GM19372 (cell line): ENCODE measurements at regions not wholly inside any gene's neighbourhood (a gene's known extent, or its start where the extent isn't known, plus 50 kb on each side); places are given as distances from the start of the nearest gene placed in this dataset.
"Not testable (repeated sequence)": the region's sequence is repeated elsewhere in the genome, so short reads cannot be mapped to it uniquely, and the experiment has no call there.

ENCODE experiments used
- ATAC-seq: cut with Tn5 transposase; IDR thresholded peaks from one replicate; pipeline ENCODE4 v1.9.1; 2021; ENCODE audit warnings: mild to moderate bottlenecking, low read depth, moderate library complexity; ENCODE audit not compliant: unreplicated experiment

DNA sequence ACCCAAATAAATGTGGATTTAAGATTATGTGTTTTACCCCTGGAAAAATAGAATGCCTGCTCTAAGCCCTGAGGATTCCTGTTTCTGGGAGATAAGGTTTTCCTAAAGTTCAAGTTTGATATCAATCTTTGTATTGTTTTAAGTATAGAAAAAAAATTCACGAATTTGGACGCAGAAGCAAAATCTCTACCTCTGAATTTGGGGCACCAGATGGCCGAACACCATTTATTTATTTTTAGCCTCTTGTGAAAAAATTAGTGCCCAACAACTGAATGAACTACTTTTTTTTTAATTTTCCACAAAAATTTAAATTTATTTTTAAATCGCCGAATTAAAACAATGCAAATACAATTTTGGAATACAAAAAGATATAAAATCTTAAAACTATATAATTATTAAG is 128.1 kb upstream of the SP4 start:
- ATAC-seq: no peak

DNA sequence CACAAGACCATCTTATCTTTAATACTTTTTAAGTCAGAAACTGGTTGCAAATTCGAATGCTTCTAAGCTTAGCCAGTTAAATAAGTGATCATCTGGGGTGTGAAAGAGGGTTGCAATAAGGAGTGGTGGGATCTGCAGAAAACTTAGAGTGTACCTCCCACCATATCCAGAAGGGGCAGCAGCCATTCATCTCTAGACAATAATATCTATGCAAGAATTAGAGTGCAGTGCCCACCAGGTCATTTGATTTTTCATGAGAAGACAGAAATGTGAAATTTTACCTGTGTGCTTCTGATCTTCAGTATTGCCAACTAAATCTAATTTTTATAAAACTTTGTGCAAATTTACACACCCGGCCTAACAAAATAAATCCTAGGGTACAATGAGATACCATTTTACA is 127.2 kb upstream of the SP4 start:
- no peak for ATAC-seq

GRCh38 chr7:21304808-21305375 is 123.0 kb upstream of the SP4 start:
- ATAC-seq: no peak

- no peak for ATAC-seq
Measured at GRCh38 chr7:21305455-21306235, 122.2 kb upstream of the SP4 start.

DNA sequence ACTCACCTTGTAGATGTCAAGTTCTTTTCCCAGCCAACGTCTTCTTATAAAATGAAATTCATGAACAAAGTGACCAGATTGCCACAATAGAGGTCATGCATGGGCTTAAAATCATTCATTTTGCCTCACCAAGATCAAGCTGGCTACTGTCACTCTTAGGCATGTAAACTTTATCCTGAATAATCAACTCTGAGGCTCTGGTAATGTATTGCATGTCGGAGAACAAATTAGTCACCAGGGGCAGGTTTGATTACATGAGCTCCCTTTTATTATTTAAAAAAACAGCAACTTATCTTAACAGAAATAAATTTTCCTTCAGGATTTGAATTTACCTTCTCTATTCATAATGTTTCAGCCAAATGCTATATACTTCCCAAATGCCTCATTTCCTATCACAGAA is 112.9 kb upstream of the SP4 start:
- ATAC-seq: no peak

DNA sequence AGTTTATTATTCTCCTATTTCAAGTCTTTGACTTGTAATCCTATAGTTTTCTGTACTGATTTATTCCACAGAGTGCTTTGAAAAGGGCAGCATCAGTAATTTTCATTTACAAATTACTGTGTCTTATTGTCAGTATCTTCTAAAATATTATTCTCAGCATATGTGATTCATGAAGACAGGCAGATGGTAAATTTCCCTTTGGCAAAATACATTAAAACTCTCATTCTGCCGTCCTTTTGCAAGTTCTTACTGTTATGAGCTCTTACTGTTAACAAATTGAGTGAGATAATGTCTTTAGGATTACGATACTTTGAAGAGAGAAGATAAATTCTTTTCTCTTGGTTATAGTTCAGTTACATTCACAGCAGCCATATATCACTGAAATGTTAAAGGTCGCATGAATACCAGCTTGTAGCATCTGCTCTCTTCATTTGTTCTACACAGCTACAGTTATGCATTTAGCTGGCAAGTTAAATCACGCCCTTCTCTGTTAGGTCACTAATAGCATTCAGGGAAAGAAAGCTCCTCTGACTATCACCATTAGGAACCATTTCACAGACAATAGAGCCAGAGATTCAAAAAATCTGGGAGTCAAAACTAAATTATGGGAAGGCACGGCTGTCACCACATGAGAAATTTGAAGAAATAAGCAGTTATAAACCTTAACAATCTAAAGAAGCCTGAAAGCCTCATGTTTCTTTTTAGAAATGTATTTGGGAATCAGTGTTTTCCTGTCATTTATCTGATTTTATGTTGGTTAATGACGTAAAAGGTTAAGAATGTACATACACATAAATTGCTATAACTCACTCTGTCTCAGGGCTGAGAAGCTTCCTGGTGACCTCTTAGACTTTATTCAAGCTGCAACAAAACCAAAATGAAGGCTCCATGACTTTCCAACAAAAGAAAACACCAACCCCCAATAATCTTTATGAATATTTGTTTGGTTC is 109.6 kb upstream of the SP4 start:
- ATAC-seq: no peak

GRCh38 chr7:21318916-21319270 is 109.0 kb upstream of the SP4 start:
- no peak for ATAC-seq

DNA sequence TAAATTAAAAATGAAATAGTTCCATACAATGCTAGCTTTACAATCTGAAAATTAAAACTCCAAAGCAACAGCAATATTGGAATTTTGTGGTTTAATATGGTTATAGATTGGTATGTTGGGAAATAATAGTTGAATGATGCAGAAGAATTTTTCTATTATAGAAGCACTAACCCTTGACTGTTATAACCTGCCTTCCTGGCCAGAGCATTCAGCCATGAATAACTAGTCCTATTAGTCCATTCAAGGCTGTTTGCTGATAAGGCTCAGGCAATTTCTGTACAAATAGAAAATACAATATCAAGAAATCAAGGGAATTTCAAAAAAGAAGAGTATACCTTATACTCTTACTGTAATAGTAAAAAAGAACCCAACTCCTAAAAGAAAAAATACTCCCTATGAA is 101.6 kb upstream of the SP4 start:
- ATAC-seq: no peak

DNA sequence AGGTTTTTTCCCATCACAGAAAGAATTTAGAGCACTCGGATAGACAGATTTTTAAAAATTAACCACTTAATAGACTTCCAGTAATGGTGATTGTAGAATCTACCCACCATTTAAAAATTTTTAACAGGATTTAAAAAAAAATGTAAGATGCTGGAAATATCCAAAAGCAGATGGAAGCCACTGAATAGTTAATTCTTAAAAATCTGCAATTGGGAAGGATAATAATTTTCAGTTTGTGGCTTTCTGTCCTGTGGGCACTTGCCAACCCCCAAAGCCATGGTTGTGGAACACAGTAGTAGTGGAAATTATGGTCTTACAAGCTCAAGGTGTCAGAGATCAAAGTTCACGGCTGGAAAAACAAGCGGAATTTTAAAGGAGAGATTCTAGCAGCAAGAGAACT is 101.0 kb upstream of the SP4 start:
- no peak for ATAC-seq

DNA sequence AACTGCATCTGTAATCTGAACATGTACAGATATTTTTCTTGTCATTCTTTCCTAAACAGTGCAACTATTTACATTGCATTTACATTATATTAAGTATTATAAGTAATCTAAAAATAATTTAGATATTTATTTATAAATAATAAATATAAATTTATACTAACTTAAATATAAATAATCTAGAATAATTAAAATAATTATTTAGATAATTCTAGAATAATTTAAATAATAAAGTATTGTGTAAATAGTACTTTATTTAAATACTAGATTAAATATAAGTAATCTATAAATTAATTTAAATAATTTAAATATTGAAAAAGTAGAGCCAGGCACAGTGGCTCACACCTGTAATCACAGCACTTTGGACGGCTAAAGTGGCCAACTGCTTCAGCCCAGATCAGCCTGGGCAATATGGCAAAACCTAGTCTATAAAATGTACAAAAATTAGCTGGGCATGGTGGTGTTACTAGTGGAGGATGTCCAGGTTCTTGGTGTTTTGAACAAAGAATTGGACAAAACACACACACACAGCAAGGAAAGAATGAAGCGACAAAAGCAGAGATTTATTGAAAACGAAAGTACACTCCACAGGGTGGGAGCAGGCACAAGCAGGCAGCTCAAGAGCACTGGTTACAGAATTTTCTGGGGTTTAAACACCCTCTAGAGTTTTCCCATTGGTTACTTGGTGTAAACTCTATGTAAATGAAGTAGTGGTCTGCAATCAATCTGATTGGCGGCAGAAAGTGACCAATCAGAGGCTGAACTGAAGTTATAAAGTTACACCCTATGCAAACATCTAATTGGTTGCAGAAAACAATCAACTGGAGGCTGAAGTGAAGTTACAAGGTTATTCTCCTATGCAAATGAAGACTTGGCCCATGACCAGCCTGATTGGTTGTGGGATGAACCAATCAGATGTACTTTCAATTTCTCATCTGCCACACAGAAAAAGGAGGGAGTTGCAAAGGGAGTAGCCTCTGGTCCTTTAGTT is 100.2 kb upstream of the SP4 start:
- no peak for ATAC-seq

GRCh38 chr7:21330462-21331178 is 97.3 kb upstream of the SP4 start:
- ATAC-seq: no peak

DNA sequence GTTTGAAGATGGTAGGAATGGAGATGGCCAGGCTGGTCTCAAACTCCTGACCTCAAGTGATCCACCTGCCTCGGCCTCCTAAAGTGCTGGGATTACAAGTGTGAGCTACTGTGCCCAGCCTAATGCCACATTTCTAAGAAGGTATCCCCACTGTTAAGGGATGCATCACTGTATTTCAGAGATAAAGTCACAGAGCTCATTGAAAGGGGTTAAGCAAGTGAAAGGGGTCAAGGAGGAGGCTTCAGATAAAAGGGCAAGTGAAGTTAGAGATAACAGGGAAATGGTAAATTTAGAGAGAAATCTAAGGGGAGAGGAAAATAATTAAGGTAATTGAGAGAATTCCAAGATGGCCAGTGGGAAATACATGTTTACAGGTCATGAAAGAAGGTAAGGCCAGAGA is 93.0 kb upstream of the SP4 start:
- ATAC-seq: no peak

GRCh38 chr7:21336743-21337142 is 91.1 kb upstream of the SP4 start:
- no peak for ATAC-seq

DNA sequence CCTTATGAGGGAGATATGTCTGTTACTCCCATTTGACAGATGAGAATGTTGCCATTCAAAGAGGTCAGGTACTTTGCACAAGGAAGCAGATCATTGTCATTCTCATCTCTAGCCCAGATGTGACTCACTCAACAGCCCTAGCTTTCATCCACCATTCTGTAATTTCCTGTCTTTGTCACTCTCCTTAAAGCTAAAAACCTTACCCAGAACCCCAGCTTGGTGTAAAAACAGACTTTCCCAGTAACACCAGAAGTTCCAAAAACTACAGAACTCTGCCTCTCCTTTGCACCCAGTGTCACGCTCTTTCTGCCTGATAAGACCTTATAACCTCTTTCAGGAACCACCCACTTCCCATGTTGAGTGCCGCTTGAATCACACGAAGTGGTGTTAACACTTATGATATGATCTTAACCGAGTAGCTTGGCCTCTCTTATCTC is 89.1 kb upstream of the SP4 start:
- no peak for ATAC-seq

DNA sequence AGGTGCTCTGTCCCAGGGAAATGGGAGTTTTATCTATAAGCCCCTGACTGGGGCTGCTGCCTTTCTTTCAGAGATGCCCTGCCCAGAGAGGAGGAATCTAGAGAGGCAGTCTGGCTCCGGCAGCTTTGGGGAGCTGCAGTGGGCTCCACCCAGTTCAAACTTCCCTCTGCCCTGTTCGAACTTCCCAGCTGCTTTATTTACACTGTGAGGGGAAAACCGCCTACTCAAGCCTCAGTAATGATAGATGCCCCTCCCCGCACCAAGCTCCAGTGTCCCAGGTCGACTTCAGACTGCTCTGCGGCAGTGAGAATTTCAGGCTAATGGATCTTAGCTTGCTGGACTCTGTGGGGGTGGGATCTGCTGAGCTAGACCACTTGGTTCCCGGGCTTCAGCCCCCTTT is 83.0 kb upstream of the SP4 start:
- not testable (repeated sequence) for ATAC-seq

DNA sequence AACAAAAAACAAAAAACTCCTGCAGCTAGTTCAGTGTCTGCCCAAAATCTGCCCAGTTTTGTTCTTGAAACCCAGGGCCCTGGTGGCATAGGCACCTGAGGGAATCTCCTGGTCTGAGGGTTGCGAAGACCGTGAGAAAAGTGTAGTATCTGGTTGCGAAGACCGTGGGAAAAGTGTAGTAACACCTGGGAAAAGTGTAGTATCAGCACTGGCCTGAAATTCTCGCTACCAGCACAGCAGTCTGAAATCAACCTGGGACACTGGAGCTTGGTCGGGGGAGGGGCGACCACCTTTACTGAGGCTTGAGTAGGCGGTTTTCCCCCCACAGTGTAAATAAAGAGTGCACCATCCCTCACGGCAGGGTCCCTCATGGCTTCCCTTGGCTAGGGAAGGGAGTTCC is 82.5 kb upstream of the SP4 start:
- ATAC-seq: no peak

DNA sequence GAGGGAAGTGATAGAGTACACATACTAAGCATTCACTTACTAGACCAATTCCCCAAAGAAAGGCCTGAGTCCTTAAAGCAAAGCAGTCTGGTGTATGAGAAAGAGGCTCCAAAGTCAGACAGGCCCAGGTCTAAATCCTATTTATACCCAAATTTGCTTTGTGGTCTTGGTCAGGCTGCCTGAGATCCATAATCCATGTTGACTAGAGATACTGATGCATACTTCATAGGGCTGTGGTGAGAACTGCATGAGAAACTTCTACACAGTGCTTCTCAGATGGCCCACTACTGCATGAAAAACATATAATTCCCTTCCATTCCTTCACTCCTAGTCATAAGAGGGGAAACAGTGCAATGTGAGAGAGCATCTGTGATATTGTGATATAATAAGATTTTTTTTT is 81.6 kb upstream of the SP4 start:
- no peak for ATAC-seq

DNA sequence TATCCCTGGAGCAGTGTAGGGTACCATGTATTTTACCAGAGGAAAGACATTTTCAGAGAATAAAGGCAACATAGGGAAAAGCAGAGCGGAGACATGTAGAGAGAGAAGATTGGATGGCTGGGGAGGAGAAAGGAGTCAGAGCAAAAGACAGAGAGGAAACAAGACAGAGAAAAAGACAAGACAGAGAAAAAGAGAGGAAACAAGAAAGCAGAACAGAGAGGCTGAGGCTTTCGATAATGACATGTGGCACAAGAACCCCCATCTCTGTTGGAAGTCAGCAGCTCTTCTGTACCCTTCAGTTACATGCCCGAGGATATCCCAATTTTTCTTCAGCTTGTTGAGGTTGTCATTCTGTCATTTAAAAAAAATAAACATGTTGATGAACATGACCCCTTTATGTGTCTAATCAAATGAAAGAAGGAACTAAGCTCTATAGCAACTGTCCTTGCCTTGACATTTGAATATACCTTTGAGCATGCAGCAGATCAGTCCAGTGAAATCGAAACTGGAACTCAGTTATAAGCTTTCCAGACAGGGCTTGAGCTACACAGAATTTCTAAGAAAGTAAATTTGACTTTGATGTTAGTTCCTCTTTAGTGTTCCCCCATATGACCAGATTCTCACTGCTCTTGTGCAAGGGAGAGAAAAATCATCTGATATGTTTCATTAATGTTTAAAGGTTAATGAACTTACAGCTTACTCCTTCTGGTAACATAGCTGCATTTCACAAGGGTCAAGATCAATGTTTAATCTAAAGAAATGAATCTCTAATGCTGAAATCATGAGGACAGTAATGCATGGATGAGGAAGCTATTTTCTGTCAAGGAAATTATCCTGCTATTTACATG is 75.1 kb upstream of the SP4 start:
- ATAC-seq: peak; percentile 71

GRCh38 chr7:21353388-21353780 is 74.5 kb upstream of the SP4 start:
- no peak for ATAC-seq
